Peyer's patch (tissue), 4 donors: ENCODE measurements at regions not wholly inside any gene's neighbourhood (a gene's known extent, or its start where the extent isn't known, plus 50 kb on each side); places are given as distances from the start of the nearest gene placed in this dataset.
"Not testable (repeated sequence)": the region's sequence is repeated elsewhere in the genome, so short reads cannot be mapped to it uniquely, and the experiment has no call there.

Experiments
- DNase-seq, 3 donors: peaks; one replicate each; pipeline ENCODE4 v3.0.0-alpha.2; 2017 to 2019
- H3K27ac ChIP-seq, 4 donors: fragments of 200-600 bp; sonication (generic); one replicate each; pipeline ENCODE4 v1.5.1; 2016 to 2019
- H3K27me3 ChIP-seq, 2 donors: fragments of 200-600 bp; sonication (generic); one replicate each; pipeline ENCODE4 v1.5.1; 2019
- H3K36me3 ChIP-seq, 3 donors: fragments of 200-600 bp; sonication (generic); one replicate each; pipeline ENCODE4 v1.5.1; 2016 to 2019
- H3K4me1 ChIP-seq, 4 donors: fragments of 200-600 bp; sonication (generic); one replicate each; pipeline ENCODE4 v1.5.1; 2016 to 2019
- H3K4me3 ChIP-seq, 4 donors: fragments of 200-600 bp; sonication (generic); 1 replicate in 3 of 4; 2 replicates in 1 of 4; pipeline ENCODE4 v1.5.1; 2016 to 2019; ENCODE audit warnings: mild to moderate bottlenecking in 1 of 4
- H3K9me3 ChIP-seq, 4 donors: fragments of 200-600 bp; sonication (generic); one replicate each; pipeline ENCODE4 v1.5.1; 2016 to 2019; ENCODE audit warnings: mild to moderate bottlenecking in 1 of 4
- CTCF ChIP-seq, 6 experiments: fragments of 450-650 bp in 4 of 6; fragments of 200-600 bp in 2 of 6; sonication (generic) in 1 of 6; IDR thresholded peaks; one replicate each; pipeline ENCODE4 v1.5.1; 2017 to 2019; ENCODE audit warnings: antibody characterized with exemption in 6 of 6, mild to moderate bottlenecking in 3 of 6, moderate library complexity in 1 of 6
- POLR2A ChIP-seq, 2 donors: fragments of 450-650 bp; IDR thresholded peaks; one replicate each; pipeline ENCODE4 v1.5.1; 2017; ENCODE audit warnings: antibody characterized with exemption in 2 of 2, mild to moderate bottlenecking in 2 of 2, moderate library complexity in 2 of 2

- no peak for DNase-seq
- TF ChIP-seq POLR2A (IDR thresholded peaks at IDR 0.05) (no peak), CTCF (IDR thresholded peaks at IDR 0.05) (no peak)
- no peaks in the 10 kb centered on the region for H3K27me3 ChIP-seq
- H3K4me3 ChIP-seq = no peak overlapping the region
- no peaks in the 10 kb centered on the region for H3K36me3 ChIP-seq
- no peaks in the 10 kb centered on the region for H3K9me3 ChIP-seq
- H3K4me1 ChIP-seq = no peaks in the 10 kb centered on the region
- H3K27ac ChIP-seq = no peak overlapping the region
These were observed 68.3 kb downstream of the COX7C start for GRCh38 chr5:86686046-86686445.

- no peaks in the 10 kb centered on the region for H3K27me3 ChIP-seq
- no peak for DNase-seq
- no peaks in the 10 kb centered on the region for H3K36me3 ChIP-seq
- H3K4me3 ChIP-seq = no peak overlapping the region
- H3K27ac ChIP-seq = no peak overlapping the region
- no peaks in the 10 kb centered on the region for H3K9me3 ChIP-seq
- H3K4me1 ChIP-seq = no peaks in the 10 kb centered on the region
- TF ChIP-seq POLR2A (IDR thresholded peaks at IDR 0.05) (no peak), CTCF (IDR thresholded peaks at IDR 0.05) (no peak)
These were observed 70.7 kb downstream of the COX7C start for GRCh38 chr5:86688406-86688805.

- Histone ChIP-seq H3K9me3 (no peaks in the 10 kb centered on the region), H3K4me1 (no peaks in the 10 kb centered on the region), H3K4me3 (no peak overlapping the region), H3K27ac (no peak overlapping the region), H3K36me3 (no peaks in the 10 kb centered on the region), H3K27me3 (no peaks in the 10 kb centered on the region)
- no peak for TF ChIP-seq POLR2A (IDR thresholded peaks at IDR 0.05)
- no peak for TF ChIP-seq CTCF (IDR thresholded peaks at IDR 0.05)
- no peak for DNase-seq
These were observed 71.5 kb downstream of the COX7C start for GRCh38 chr5:86689103-86689729.

- Histone ChIP-seq H3K9me3 (no peaks in the 10 kb centered on the region), H3K27ac (no peak overlapping the region), H3K27me3 (no peaks in the 10 kb centered on the region), H3K36me3 (no peaks in the 10 kb centered on the region), H3K4me3 (no peak overlapping the region), H3K4me1 (no peaks in the 10 kb centered on the region)
- DNase-seq = no peak
- TF ChIP-seq CTCF (IDR thresholded peaks at IDR 0.05) = no peak
- no peak for TF ChIP-seq POLR2A (IDR thresholded peaks at IDR 0.05)
These were observed 91.6 kb downstream of the COX7C start for GRCh38 chr5:86709157-86709881.

GRCh38 chr5:86716121-86716520 lies 98.4 kb downstream of the COX7C start:
- no peak for TF ChIP-seq CTCF (IDR thresholded peaks at IDR 0.05)
- no peak for TF ChIP-seq POLR2A (IDR thresholded peaks at IDR 0.05)
- H3K4me3 ChIP-seq = no peak overlapping the region
- H3K9me3 ChIP-seq = no peaks in the 10 kb centered on the region
- no peaks in the 10 kb centered on the region for H3K27me3 ChIP-seq
- H3K27ac ChIP-seq = no peak overlapping the region
- H3K36me3 ChIP-seq = no peaks in the 10 kb centered on the region
- no peaks in the 10 kb centered on the region for H3K4me1 ChIP-seq
- no peak for DNase-seq

GRCh38 chr5:86731319-86732117 lies 113.8 kb downstream of the COX7C start:
- not testable (repeated sequence) for H3K27ac ChIP-seq, H3K27me3 ChIP-seq, H3K36me3 ChIP-seq, DNase-seq, H3K9me3 ChIP-seq, H3K4me3 ChIP-seq, H3K4me1 ChIP-seq
